SK-N-SH treated with all-trans-retinoic acid at 6 μM for 48 hours (cell line): ENCODE measurements at regions not wholly inside any gene's neighbourhood (a gene's known extent, or its start where the extent isn't known, plus 50 kb on each side); places are given as distances from the start of the nearest gene placed in this dataset.

Source experiments
- ATAC-seq: fragments of 200-7000 bp; cut with Tn5 transposase; 3 replicates; pipeline ENCODE4 v1.9.1; 2020; ENCODE audit warnings: mild to moderate bottlenecking, moderate library complexity
- ARNTL ChIP-seq: fragments of 450-650 bp; formaldehyde crosslinking; IDR thresholded peaks from 2 replicates; pipeline ENCODE4 v1.5.0; 2020; ENCODE audit warnings: low read depth, mild to moderate bottlenecking, moderate library complexity, borderline replicate concordance
- BACH2 ChIP-seq: fragments of 250-450 bp; sonication (Bioruptor Pico); IDR thresholded peaks from 2 replicates; pipeline ENCODE4 v1.9.0; 2021; ENCODE audit warnings: mild to moderate bottlenecking, borderline replicate concordance
- CREB5 ChIP-seq: fragments of 250-450 bp; sonication (Bioruptor Pico); IDR thresholded peaks from 2 replicates; pipeline ENCODE4 v1.5.1; 2020; ENCODE audit warnings: low read depth, mild to moderate bottlenecking, moderate library complexity
- CSDC2 ChIP-seq: fragments of 250-450 bp; sonication (Bioruptor Pico); IDR thresholded peaks from 2 replicates; pipeline ENCODE4 v1.5.0; 2020; ENCODE audit warnings: mild to moderate bottlenecking, moderate library complexity
- CSRNP3 ChIP-seq: fragments of 250-450 bp; sonication (Bioruptor Pico); IDR thresholded peaks from 2 replicates; pipeline ENCODE4 v1.5.1; 2021; ENCODE audit warnings: mild to moderate bottlenecking, moderate library complexity
- ESRRG ChIP-seq: fragments of 250-450 bp; sonication (Bioruptor Pico); IDR thresholded peaks from 2 replicates; pipeline ENCODE4 v1.6.1; 2021; ENCODE audit warnings: mild to moderate bottlenecking
- GLIS3 ChIP-seq: fragments of 250-450 bp; sonication (Bioruptor Pico); IDR thresholded peaks from 2 replicates; pipeline ENCODE4 v1.5.0; 2020; ENCODE audit warnings: mild to moderate bottlenecking, moderate library complexity
- ISL1 ChIP-seq: fragments of 250-450 bp; sonication (Bioruptor Pico); IDR thresholded peaks from 2 replicates; pipeline ENCODE4 v2.1.2; 2022; ENCODE audit warnings: mild to moderate bottlenecking, moderate library complexity
- OSR1 ChIP-seq: fragments of 250-450 bp; sonication (Bioruptor Pico); IDR thresholded peaks from 2 replicates; pipeline ENCODE4 v1.8.0; 2022; ENCODE audit warnings: moderate library complexity, mild to moderate bottlenecking, inconsistent platforms
- PATZ1 ChIP-seq: fragments of 250-450 bp; sonication (Bioruptor Pico); IDR thresholded peaks from 2 replicates; pipeline ENCODE4 v1.8.0; 2020; ENCODE audit warnings: mild to moderate bottlenecking, moderate library complexity, borderline replicate concordance
- POU6F1 ChIP-seq: fragments of 250-450 bp; sonication (Bioruptor Pico); IDR thresholded peaks from 2 replicates; pipeline ENCODE4 v1.8.0; 2021; ENCODE audit warnings: low read depth, mild to moderate bottlenecking, moderate library complexity, borderline replicate concordance
- PPARA ChIP-seq: fragments of 250-450 bp; sonication (Bioruptor Pico); IDR thresholded peaks from 2 replicates; pipeline ENCODE4 v1.5.0; 2020; ENCODE audit warnings: mild to moderate bottlenecking, borderline replicate concordance
- RARB ChIP-seq: fragments of 250-450 bp; sonication (Bioruptor Pico); IDR thresholded peaks from 2 replicates; pipeline ENCODE4 v1.8.0; 2021; ENCODE audit warnings: mild to moderate bottlenecking, moderate library complexity
- TCF4 ChIP-seq: fragments of 250-450 bp; sonication (Bioruptor Pico); IDR thresholded peaks from 2 replicates; pipeline ENCODE4 v1.8.0; 2021; ENCODE audit warnings: mild to moderate bottlenecking, moderate library complexity, borderline replicate concordance
- TOX ChIP-seq: fragments of 250-450 bp; sonication (Bioruptor Pico); IDR thresholded peaks from 2 replicates; pipeline ENCODE4 v1.8.0; 2021; ENCODE audit warnings: mild to moderate bottlenecking, moderate library complexity, borderline replicate concordance
- TSHZ2 ChIP-seq: fragments of 250-450 bp; sonication (Bioruptor Pico); IDR thresholded peaks from 2 replicates; pipeline ENCODE4 v1.5.0; 2020; ENCODE audit warnings: mild to moderate bottlenecking, moderate library complexity
- ZC3H10 ChIP-seq: fragments of 250-450 bp; sonication (Bioruptor Pico); IDR thresholded peaks from 2 replicates; pipeline ENCODE4 v1.5.1; 2021; ENCODE audit warnings: mild to moderate bottlenecking, moderate library complexity
- ZFP3 ChIP-seq: fragments of 250-450 bp; sonication (Bioruptor Pico); IDR thresholded peaks from 2 replicates; pipeline ENCODE4 v1.5.0; 2020; ENCODE audit warnings: mild to moderate bottlenecking, moderate library complexity
- ZFP30 ChIP-seq: fragments of 450-650 bp; formaldehyde crosslinking; IDR thresholded peaks from 2 replicates; pipeline ENCODE4 v1.5.0; 2022; ENCODE audit warnings: mild to moderate bottlenecking, moderate library complexity
- ZNF565 ChIP-seq: fragments of 450-650 bp; formaldehyde crosslinking; conservative IDR thresholded peaks from 2 replicates; pipeline ENCODE4 v1.5.0; 2020; ENCODE audit warnings: low read depth, mild to moderate bottlenecking, moderate library complexity
- ZNF70 ChIP-seq: fragments of 450-650 bp; formaldehyde crosslinking; IDR thresholded peaks from 2 replicates; pipeline ENCODE4 v1.5.0; 2020; ENCODE audit warnings: mild to moderate bottlenecking, moderate library complexity
- ZNF8 ChIP-seq: fragments of 450-650 bp; formaldehyde crosslinking; IDR thresholded peaks from 2 replicates; pipeline ENCODE4 v1.5.0; 2020; ENCODE audit warnings: mild to moderate bottlenecking, moderate library complexity

GRCh38 chr12:65606008-65606766, 218.1 kb upstream of the HMGA2 start:
- TF ChIP-seq OSR1 (no peak), TSHZ2 (CRISPR knock-in tag) (no peak), TCF4 (CRISPR knock-in tag) (no peak), TOX (CRISPR knock-in tag) (no peak), ZC3H10 (no peak), CSDC2 (CRISPR knock-in tag) (no peak), BACH2 (CRISPR knock-in tag) (no peak), ESRRG (no peak), PPARA (CRISPR knock-in tag) (no peak), PATZ1 (no peak), ZFP30 (CRISPR knock-in tag) (no peak), CSRNP3 (CRISPR knock-in tag) (no peak), ZNF565 (CRISPR knock-in tag) (no peak), RARB (CRISPR knock-in tag) (no peak), ZNF70 (CRISPR knock-in tag) (no peak), GLIS3 (CRISPR knock-in tag) (no peak), ARNTL (CRISPR knock-in tag) (no peak), ISL1 (CRISPR knock-in tag) (no peak), ZFP3 (CRISPR knock-in tag) (no peak), CREB5 (CRISPR knock-in tag) (no peak)
- ATAC-seq, result no peak

- no peak for TF ChIP-seq CSRNP3 (CRISPR knock-in tag)
- no peak for TF ChIP-seq ARNTL (CRISPR knock-in tag)
- no peak for TF ChIP-seq ZNF70 (CRISPR knock-in tag)
- TF ChIP-seq TOX (CRISPR knock-in tag), result no peak
- no peak for TF ChIP-seq CSDC2 (CRISPR knock-in tag)
- no peak for TF ChIP-seq BACH2 (CRISPR knock-in tag)
- no peak for TF ChIP-seq ZNF8
- TF ChIP-seq POU6F1 (CRISPR knock-in tag), result no peak
- ATAC-seq, result no peak
Observed at GRCh38 chr12:65607401-65607841, 216.9 kb upstream of the HMGA2 start.
